Hepatocyte (in vitro differentiated cells): ENCODE measurements at regions not wholly inside any gene's neighbourhood (a gene's known extent, or its start where the extent isn't known, plus 50 kb on each side); places are given as distances from the start of the nearest gene placed in this dataset.

Experiments
- DNase-seq: peaks from one replicate; pipeline ENCODE4 v3.0.0-alpha.2; 2016; ENCODE audit warnings: low spot score
- H2AFZ ChIP-seq: fragments of 200-600 bp; sonication (generic); 2 replicates; pipeline ENCODE4 v1.6.0; 2016; ENCODE audit warnings: antibody characterized with exemption, mild to moderate bottlenecking
- H3K27ac ChIP-seq: fragments of 200-600 bp; sonication (generic); 2 replicates; pipeline ENCODE4 v1.5.1; 2016; ENCODE audit warnings: mild to moderate bottlenecking
- H3K27me3 ChIP-seq: fragments of 200-600 bp; sonication (generic); 2 replicates; pipeline ENCODE4 v1.6.1; 2016
- H3K36me3 ChIP-seq: fragments of 200-600 bp; sonication (generic); replicated peaks from 2 replicates; pipeline ENCODE4 v1.5.1; 2016; ENCODE audit warnings: low read depth; ENCODE audit not compliant: insufficient read depth
- H3K4me1 ChIP-seq: fragments of 200-600 bp; sonication (generic); 2 replicates; pipeline ENCODE4 v1.5.1; 2016; ENCODE audit warnings: mild to moderate bottlenecking, moderate library complexity; ENCODE audit not compliant: insufficient read depth
- H3K4me2 ChIP-seq: fragments of 200-600 bp; sonication (generic); 2 replicates; pipeline ENCODE4 v1.6.0; 2016
- H3K4me3 ChIP-seq: fragments of 200-600 bp; sonication (generic); 2 replicates; pipeline ENCODE4 v1.5.1; 2016; ENCODE audit warnings: mild to moderate bottlenecking
- H3K79me2 ChIP-seq: fragments of 200-600 bp; sonication (generic); 2 replicates; pipeline ENCODE4 v1.6.0; 2017; ENCODE audit warnings: mild to moderate bottlenecking
- H3K9me2 ChIP-seq: fragments of 200-600 bp; sonication (generic); replicated peaks from 2 replicates; pipeline ENCODE4 v1.6.0; 2017; ENCODE audit warnings: mild to moderate bottlenecking; ENCODE audit not compliant: insufficient read depth
- H3K9me3 ChIP-seq: fragments of 200-600 bp; sonication (generic); 2 replicates; pipeline ENCODE4 v1.5.1; 2016; ENCODE audit warnings: low read depth, mild to moderate bottlenecking
- H4K20me1 ChIP-seq: fragments of 200-600 bp; sonication (generic); 2 replicates; pipeline ENCODE4 v1.6.0; 2016; ENCODE audit warnings: mild to moderate bottlenecking; ENCODE audit not compliant: insufficient read depth, poor library complexity, severe bottlenecking
- EZH2 ChIP-seq: fragments of 200-600 bp; sonication (generic); IDR thresholded peaks from 2 replicates; pipeline ENCODE4 v1.6.1; 2016; ENCODE audit warnings: antibody characterized with exemption, mild to moderate bottlenecking, borderline replicate concordance
- EZH2phosphoT487 ChIP-seq: fragments of 200-600 bp; sonication (generic); IDR thresholded peaks from one replicate; pipeline ENCODE4 v1.6.1; 2018; ENCODE audit warnings: antibody characterized with exemption, mild to moderate bottlenecking, low read depth, moderate library complexity; ENCODE audit not compliant: unreplicated experiment, severe bottlenecking
- WGBS: methylation state at CpG from one replicate; pipeline ENCODE4 v1.1.6; 2016; ENCODE audit warnings: low lambda C conversion rate; ENCODE audit errors: missing lambda C conversion rate; 5-methylcytosine and 5-hydroxymethylcytosine counted together
- TF ChIP-seq, protein P1 (sequence below): fragments of 200-600 bp; sonication (generic); IDR thresholded peaks from 2 replicates; pipeline ENCODE4 v1.5.1; 2016; ENCODE audit warnings: antibody characterized with exemption, mild to moderate bottlenecking; ENCODE audit not compliant: poor library complexity

DNA sequence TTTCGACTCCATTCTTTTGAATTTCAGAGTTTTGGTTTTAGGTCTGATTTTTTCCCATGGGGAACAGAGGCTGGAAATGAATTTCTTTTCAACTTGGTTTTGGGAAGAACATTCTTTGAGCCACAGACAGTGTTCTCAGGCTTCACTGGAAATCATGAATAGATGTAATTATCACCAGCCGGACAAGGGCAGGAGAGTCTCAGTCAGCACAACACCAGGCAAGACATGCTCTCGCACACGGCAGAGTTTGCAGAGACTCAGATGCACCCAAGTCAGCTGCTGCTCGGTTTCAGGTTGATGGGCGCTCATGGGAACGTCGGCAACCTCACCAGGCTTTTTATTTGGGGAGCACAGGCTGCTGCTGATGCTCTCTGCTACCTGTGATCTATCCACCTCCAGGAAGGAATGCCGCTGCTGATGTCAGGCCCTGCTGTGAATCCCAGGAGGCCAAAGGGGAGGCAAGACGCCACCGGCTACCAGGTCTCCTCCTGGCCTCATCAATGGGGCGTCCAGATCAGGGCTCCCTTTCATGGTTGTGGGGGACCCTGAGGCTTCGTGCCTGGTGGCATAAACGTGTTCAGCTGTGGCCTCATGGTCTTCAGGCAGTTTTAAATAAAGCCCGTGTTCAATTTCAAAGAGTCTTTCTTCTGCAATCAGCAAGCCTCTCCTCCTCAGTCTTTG lies 332.3 kb upstream of the IRX4 start:
- H2AFZ ChIP-seq = no peak overlapping the region
- no peaks in the 10 kb centered on the region for H3K9me2 ChIP-seq
- TF ChIP-seq, protein P1, sequence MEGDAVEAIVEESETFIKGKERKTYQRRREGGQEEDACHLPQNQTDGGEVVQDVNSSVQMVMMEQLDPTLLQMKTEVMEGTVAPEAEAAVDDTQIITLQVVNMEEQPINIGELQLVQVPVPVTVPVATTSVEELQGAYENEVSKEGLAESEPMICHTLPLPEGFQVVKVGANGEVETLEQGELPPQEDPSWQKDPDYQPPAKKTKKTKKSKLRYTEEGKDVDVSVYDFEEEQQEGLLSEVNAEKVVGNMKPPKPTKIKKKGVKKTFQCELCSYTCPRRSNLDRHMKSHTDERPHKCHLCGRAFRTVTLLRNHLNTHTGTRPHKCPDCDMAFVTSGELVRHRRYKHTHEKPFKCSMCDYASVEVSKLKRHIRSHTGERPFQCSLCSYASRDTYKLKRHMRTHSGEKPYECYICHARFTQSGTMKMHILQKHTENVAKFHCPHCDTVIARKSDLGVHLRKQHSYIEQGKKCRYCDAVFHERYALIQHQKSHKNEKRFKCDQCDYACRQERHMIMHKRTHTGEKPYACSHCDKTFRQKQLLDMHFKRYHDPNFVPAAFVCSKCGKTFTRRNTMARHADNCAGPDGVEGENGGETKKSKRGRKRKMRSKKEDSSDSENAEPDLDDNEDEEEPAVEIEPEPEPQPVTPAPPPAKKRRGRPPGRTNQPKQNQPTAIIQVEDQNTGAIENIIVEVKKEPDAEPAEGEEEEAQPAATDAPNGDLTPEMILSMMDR = no peak
- no peak for TF ChIP-seq EZH2
- TF ChIP-seq EZH2phosphoT487 = no peak
- H3K27me3 ChIP-seq = no peaks in the 10 kb centered on the region
- 76% methylated on average over 15 of the region's 15 CpGs for WGBS
- H3K79me2 ChIP-seq = no peaks in the 10 kb centered on the region
- no peaks in the 10 kb centered on the region for H4K20me1 ChIP-seq
- no peaks in the 10 kb centered on the region for H3K9me3 ChIP-seq
- no peaks in the 10 kb centered on the region for H3K4me1 ChIP-seq
- no peak for DNase-seq
- no peak overlapping the region for H3K27ac ChIP-seq
- no peak overlapping the region for H3K4me3 ChIP-seq
- no peaks in the 10 kb centered on the region for H3K36me3 ChIP-seq
- H3K4me2 ChIP-seq = no peak overlapping the region

DNA sequence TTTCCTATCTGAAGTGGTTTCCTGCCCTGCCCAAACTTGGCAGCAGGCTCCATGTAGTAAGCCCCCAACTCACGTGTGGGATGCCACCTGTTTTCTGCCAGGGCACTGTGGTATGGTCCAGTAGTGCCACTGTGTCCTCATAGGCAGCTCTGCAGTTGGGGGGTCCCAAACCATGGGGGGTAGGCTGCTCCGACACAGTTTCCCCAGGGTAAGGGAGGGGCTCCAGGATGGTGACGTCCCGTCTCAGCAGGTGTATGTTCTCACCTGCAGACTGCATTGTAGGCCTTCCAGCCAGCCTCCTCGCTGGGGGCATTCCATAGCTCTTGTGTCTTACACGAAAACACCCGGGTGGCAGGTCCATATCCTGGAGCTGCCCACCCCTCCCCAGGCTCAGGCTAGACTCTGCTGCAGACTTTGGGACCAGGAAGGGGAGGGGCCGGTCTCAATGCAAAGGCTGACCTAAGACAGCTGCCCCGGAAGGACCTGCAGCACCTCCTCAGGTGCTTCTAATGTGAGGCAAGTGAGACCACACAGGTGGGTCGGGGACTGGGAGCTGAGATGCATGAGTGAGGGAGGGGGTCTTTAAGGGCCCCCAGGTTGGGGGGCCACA lies 330.5 kb upstream of the IRX4 start:
- H2AFZ ChIP-seq = no peak overlapping the region
- no peak overlapping the region for H3K4me2 ChIP-seq

DNA sequence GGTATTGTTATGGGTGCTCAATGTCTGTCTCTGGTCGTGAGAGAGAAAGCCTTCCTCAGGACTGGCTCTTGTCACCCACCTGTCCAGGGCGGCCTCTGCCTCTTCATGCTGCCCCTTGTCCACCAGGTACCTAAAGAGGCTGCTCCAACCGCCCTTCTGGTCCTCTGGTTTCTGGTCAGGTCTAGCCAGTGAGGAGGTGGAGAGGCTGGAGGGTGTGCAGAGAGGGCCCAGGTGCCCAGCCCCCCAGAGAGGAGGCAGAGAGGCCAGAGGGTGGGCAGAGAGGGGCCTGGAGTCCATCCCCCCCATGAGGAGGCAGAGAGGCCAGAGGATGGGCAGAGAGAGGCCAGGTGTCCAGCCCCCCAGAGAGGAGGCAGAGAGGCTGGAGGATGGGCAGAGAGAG lies 329.8 kb upstream of the IRX4 start:
- H3K4me1 ChIP-seq = no peaks in the 10 kb centered on the region
- H3K36me3 ChIP-seq = no peaks in the 10 kb centered on the region
- H3K9me2 ChIP-seq = no peaks in the 10 kb centered on the region
- H4K20me1 ChIP-seq = no peaks in the 10 kb centered on the region
- TF ChIP-seq, protein P1 = no peak
- TF ChIP-seq EZH2 = no peak
- no peak for TF ChIP-seq EZH2phosphoT487
- H3K79me2 ChIP-seq = no peaks in the 10 kb centered on the region
- no peak overlapping the region for H3K27ac ChIP-seq
- H3K4me3 ChIP-seq = no peak overlapping the region
- peaks cover 4% of the 10 kb centered on the region for H3K27me3 ChIP-seq
- DNase-seq = no peak
- no peak overlapping the region for H2AFZ ChIP-seq
- 81% methylated on average over 3 of the region's 3 CpGs for WGBS
- H3K4me2 ChIP-seq = no peak overlapping the region
- H3K9me3 ChIP-seq = no peaks in the 10 kb centered on the region

More for the DNA sequence above, 330.5 kb upstream of the IRX4 start:
- Histone ChIP-seq H3K4me1 (no peaks in the 10 kb centered on the region), H3K36me3 (no peaks in the 10 kb centered on the region), H3K27ac (no peak overlapping the region), H3K27me3 (peaks cover 4% of the 10 kb centered on the region), H3K9me2 (no peaks in the 10 kb centered on the region), H3K9me3 (no peaks in the 10 kb centered on the region), H3K79me2 (no peaks in the 10 kb centered on the region), H4K20me1 (no peaks in the 10 kb centered on the region), H3K4me3 (no peak overlapping the region)
- no peak for DNase-seq
- no peak for TF ChIP-seq EZH2phosphoT487
- TF ChIP-seq EZH2 = no peak
- TF ChIP-seq, protein P1 = no peak
- 86% methylated on average over 10 of the region's 10 CpGs for WGBS
